ENCODE measurements at regions not wholly inside any gene's neighbourhood (a gene's known extent, or its start where the extent isn't known, plus 50 kb on each side); places are given as distances from the start of the nearest gene placed in this dataset.

DNA sequence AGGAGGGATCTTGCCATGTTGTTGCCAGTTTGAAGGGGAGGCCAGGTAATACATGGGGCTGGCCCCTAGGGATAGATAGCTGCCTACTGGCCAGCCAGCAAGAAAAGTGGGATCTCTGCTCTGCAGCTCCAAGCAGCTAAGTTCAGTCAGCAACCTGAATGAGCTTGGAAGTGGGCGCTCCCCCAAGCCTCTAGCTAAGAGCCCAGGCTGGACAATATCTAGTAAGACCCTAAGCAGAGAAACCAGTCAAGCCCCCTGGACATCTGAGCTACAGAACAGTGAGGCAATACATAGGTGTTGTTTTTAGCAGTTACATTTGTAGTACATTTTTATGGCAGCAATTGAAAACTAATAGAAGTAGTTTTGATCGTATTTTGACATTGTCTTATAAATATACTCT is 409.8 kb upstream of the SMIM21 start:
- H3K4me2 ChIP-seq (ENCODE audit: low read length), result no peak overlapping the region
- no peaks in the 10 kb centered on the region for H3K36me3 ChIP-seq (ENCODE audit: control insufficient read depth, insufficient read depth, low read length)
- H3K9me3 ChIP-seq (ENCODE audit: control insufficient read depth, low read length), result no peaks in the 10 kb centered on the region
- no peak overlapping the region for H2AFZ ChIP-seq
- H3K4me3 ChIP-seq (ENCODE audit: low read depth, low read length), result no peak overlapping the region
- H3K9ac ChIP-seq, result no peak overlapping the region
- H3K79me2 ChIP-seq, result no peaks in the 10 kb centered on the region
- H3K27ac ChIP-seq, result no peak overlapping the region
- H3K4me1 ChIP-seq, result no peaks in the 10 kb centered on the region
- H3K27me3 ChIP-seq (ENCODE audit: control insufficient read depth, insufficient read depth, low read length), result no peaks in the 10 kb centered on the region
- TF ChIP-seq, protein P1, sequence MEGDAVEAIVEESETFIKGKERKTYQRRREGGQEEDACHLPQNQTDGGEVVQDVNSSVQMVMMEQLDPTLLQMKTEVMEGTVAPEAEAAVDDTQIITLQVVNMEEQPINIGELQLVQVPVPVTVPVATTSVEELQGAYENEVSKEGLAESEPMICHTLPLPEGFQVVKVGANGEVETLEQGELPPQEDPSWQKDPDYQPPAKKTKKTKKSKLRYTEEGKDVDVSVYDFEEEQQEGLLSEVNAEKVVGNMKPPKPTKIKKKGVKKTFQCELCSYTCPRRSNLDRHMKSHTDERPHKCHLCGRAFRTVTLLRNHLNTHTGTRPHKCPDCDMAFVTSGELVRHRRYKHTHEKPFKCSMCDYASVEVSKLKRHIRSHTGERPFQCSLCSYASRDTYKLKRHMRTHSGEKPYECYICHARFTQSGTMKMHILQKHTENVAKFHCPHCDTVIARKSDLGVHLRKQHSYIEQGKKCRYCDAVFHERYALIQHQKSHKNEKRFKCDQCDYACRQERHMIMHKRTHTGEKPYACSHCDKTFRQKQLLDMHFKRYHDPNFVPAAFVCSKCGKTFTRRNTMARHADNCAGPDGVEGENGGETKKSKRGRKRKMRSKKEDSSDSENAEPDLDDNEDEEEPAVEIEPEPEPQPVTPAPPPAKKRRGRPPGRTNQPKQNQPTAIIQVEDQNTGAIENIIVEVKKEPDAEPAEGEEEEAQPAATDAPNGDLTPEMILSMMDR (IDR thresholded peaks at IDR 0.05), result no peak

DNA sequence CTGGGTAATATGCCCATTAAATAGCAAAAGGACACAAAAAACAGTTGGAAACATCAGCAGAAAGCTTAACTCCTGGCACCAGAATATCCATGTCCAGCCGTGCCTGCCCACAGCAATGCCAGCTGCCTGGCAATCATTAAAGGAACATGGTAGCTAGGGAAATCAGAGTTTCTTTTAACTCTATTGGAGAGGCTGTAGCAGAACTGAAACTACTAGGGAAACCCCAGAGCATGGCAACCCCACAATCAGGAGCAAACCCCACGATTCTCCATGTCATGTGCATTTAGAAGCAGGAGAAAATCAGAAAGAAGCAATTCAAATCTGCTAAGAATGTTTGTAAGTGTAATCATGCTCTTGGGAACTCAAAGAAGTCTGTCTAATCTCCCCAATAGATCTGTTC is 409.0 kb upstream of the SMIM21 start:
- TF ChIP-seq, protein P1 (IDR thresholded peaks at IDR 0.05), result no peak
- Histone ChIP-seq H3K9ac (no peak overlapping the region), H3K9me3 (ENCODE audit: control insufficient read depth, low read length) (no peaks in the 10 kb centered on the region), H3K4me3 (ENCODE audit: low read depth, low read length) (no peak overlapping the region), H3K36me3 (ENCODE audit: control insufficient read depth, insufficient read depth, low read length) (no peaks in the 10 kb centered on the region), H3K79me2 (no peaks in the 10 kb centered on the region), H3K4me2 (ENCODE audit: low read length) (no peak overlapping the region), H2AFZ (no peak overlapping the region), H3K4me1 (no peaks in the 10 kb centered on the region), H3K27ac (no peak overlapping the region), H3K27me3 (ENCODE audit: control insufficient read depth, insufficient read depth, low read length) (no peaks in the 10 kb centered on the region)

DNA sequence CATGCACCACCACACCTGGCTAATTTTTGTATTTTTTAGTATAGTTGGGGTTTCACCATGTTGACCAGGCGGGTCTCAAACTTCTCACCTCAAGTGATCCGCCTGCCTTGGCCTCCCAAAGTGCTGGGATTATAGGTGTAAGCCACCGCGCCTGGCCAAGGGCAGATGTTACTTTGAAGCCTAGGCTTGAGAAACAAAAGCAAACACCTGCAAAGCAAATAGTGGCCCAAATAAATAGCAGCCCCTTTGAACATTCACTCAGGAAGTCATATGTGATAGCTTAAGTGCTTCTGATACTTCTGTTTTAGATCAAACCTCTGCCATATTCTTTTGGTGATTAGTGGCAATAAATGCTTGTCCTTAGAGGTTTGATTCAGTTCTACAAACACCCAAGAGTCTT is 404.5 kb upstream of the SMIM21 start:
- no peak overlapping the region for H2AFZ ChIP-seq
- no peak overlapping the region for H3K27ac ChIP-seq
- H3K36me3 ChIP-seq (ENCODE audit: control insufficient read depth, insufficient read depth, low read length), result no peaks in the 10 kb centered on the region

DNA sequence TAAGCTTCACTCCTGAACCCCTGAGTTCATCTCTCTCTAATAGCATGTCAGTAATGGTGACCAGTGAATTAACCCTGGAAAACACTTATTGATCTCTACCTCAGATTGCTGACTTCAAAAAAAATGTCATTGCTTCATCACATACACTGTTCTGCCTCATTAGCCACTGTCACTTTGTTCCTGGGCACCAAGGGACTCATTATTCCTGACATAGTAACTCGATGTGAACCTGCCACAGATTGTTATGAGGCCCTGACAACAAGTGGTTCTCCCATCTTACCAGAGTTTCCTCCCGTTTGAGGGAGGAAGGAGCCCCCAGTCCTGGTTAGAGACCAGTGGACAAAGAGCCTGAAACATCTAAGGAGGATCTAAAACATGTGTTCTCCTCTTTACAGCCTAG is 403.3 kb upstream of the SMIM21 start:
- H3K4me2 ChIP-seq (ENCODE audit: low read length), result no peak overlapping the region
- H3K36me3 ChIP-seq (ENCODE audit: control insufficient read depth, insufficient read depth, low read length), result no peaks in the 10 kb centered on the region
- TF ChIP-seq, protein P1 (IDR thresholded peaks at IDR 0.05), result no peak
- no peaks in the 10 kb centered on the region for H3K4me1 ChIP-seq
- H3K4me3 ChIP-seq (ENCODE audit: low read depth, low read length), result no peak overlapping the region
- no peaks in the 10 kb centered on the region for H3K9me3 ChIP-seq (ENCODE audit: control insufficient read depth, low read length)
- H3K79me2 ChIP-seq, result no peaks in the 10 kb centered on the region
- no peak overlapping the region for H3K27ac ChIP-seq
- H3K27me3 ChIP-seq (ENCODE audit: control insufficient read depth, insufficient read depth, low read length), result no peaks in the 10 kb centered on the region
- H3K9ac ChIP-seq, result no peak overlapping the region
- no peak overlapping the region for H2AFZ ChIP-seq

More for the DNA sequence above, 404.5 kb upstream of the SMIM21 start:
- no peak overlapping the region for H3K4me2 ChIP-seq (ENCODE audit: low read length)
- no peaks in the 10 kb centered on the region for H3K9me3 ChIP-seq (ENCODE audit: control insufficient read depth, low read length)
- no peak overlapping the region for H3K4me3 ChIP-seq (ENCODE audit: low read depth, low read length)
- H3K79me2 ChIP-seq, result no peaks in the 10 kb centered on the region
- no peak overlapping the region for H3K9ac ChIP-seq
- TF ChIP-seq, protein P1 (IDR thresholded peaks at IDR 0.05), result no peak
- no peaks in the 10 kb centered on the region for H3K27me3 ChIP-seq (ENCODE audit: control insufficient read depth, insufficient read depth, low read length)
- no peaks in the 10 kb centered on the region for H3K4me1 ChIP-seq

DNA sequence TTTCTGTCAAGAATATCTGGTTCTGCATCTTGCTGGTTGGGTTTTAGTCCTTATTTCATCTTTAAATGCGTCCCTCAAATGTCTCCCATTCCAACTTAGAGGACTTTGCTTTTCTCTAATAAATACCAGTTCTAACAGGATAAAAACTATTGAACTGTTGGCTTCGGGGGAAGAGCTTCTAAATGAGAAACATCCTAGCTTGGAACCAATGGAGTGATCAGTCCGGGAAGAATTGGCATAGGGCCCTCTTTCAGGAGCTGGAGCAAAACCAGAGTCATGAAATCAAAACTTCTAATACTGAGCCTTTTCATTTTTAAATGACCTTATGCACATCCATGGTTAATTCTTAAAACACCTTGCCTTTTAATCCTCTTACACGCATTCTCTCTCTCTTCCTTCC is 401.6 kb upstream of the SMIM21 start:
- Histone ChIP-seq H3K4me2 (ENCODE audit: low read length) (no peak overlapping the region), H3K4me1 (no peaks in the 10 kb centered on the region), H3K9ac (no peak overlapping the region), H3K27ac (no peak overlapping the region), H3K9me3 (ENCODE audit: control insufficient read depth, low read length) (no peaks in the 10 kb centered on the region), H3K79me2 (no peaks in the 10 kb centered on the region), H3K27me3 (ENCODE audit: control insufficient read depth, insufficient read depth, low read length) (no peaks in the 10 kb centered on the region), H2AFZ (no peak overlapping the region), H3K4me3 (ENCODE audit: low read depth, low read length) (no peak overlapping the region), H3K36me3 (ENCODE audit: control insufficient read depth, insufficient read depth, low read length) (no peaks in the 10 kb centered on the region)
- TF ChIP-seq, protein P1 (IDR thresholded peaks at IDR 0.05), result no peak
